Right atrium auricular region (tissue), 2 donors: ENCODE measurements at regions not wholly inside any gene's neighbourhood (a gene's known extent, or its start where the extent isn't known, plus 50 kb on each side); places are given as distances from the start of the nearest gene placed in this dataset.

Experiments used
- DNase-seq: peaks from one replicate; pipeline ENCODE4 v3.0.0-alpha.2; 2019; ENCODE audit warnings: low spot score
- H3K27ac ChIP-seq, 2 donors: fragments of 200-600 bp; sonication (generic); 1 replicate in 1 of 2; 2 replicates in 1 of 2; pipeline ENCODE4 v1.5.1; 2016 to 2019
- H3K27me3 ChIP-seq, 2 donors: fragments of 200-600 bp; sonication (generic); one replicate each; pipeline versions ENCODE4 v1.5.1 to v1.6.0; 2017 to 2019
- H3K36me3 ChIP-seq: fragments of 200-600 bp; sonication (generic); one replicate; pipeline ENCODE4 v1.5.1; 2016
- H3K4me1 ChIP-seq, 2 donors: fragments of 200-600 bp; sonication (generic); one replicate each; pipeline versions ENCODE4 v1.5.1 to v1.6.0; 2017 to 2019
- H3K4me3 ChIP-seq, 2 donors: fragments of 200-600 bp; sonication (generic); 1 replicate in 1 of 2; 2 replicates in 1 of 2; pipeline ENCODE4 v1.5.1; 2017 to 2019; ENCODE audit warnings: mild to moderate bottlenecking in 1 of 2, moderate library complexity in 1 of 2
- H3K9me3 ChIP-seq, 2 donors: fragments of 200-600 bp; sonication (generic); one replicate each; pipeline ENCODE4 v1.5.1; 2019
- CTCF ChIP-seq, 2 donors: fragments of 200-600 bp; sonication (generic); IDR thresholded peaks; one replicate each; pipeline ENCODE4 v1.5.1; 2019; ENCODE audit warnings: antibody characterized with exemption in 2 of 2

GRCh38 chr10:2366264-2366931 is 629.1 kb upstream of the ADARB2 start:
- Histone ChIP-seq H3K9me3 (peaks cover 0 to 16% of the 10 kb centered on the region in 2 donors), H3K4me1 (no peaks in the 10 kb centered on the region), H3K27ac (no peak overlapping the region), H3K4me3 (no peak overlapping the region), H3K27me3 (no peaks in the 10 kb centered on the region), H3K36me3 (no peaks in the 10 kb centered on the region)
- no peak for TF ChIP-seq CTCF (IDR thresholded peaks at IDR 0.05)
- DNase-seq = no peak

GRCh38 chr10:2362331-2362730 is 625.0 kb upstream of the ADARB2 start:
- H3K27me3 ChIP-seq = no peaks in the 10 kb centered on the region
- TF ChIP-seq CTCF (IDR thresholded peaks at IDR 0.05) = no peak
- H3K36me3 ChIP-seq = no peaks in the 10 kb centered on the region
- no peak overlapping the region for H3K27ac ChIP-seq
- no peaks in the 10 kb centered on the region for H3K4me1 ChIP-seq
- DNase-seq = no peak
- no peaks in the 10 kb centered on the region for H3K9me3 ChIP-seq
- no peak overlapping the region for H3K4me3 ChIP-seq

GRCh38 chr10:2358586-2358985 is 621.3 kb upstream of the ADARB2 start:
- no peak overlapping the region for H3K4me3 ChIP-seq
- no peak for TF ChIP-seq CTCF (IDR thresholded peaks at IDR 0.05)
- no peaks in the 10 kb centered on the region for H3K4me1 ChIP-seq
- DNase-seq = no peak
- H3K36me3 ChIP-seq = no peaks in the 10 kb centered on the region
- no peaks in the 10 kb centered on the region for H3K9me3 ChIP-seq
- H3K27ac ChIP-seq = no peak overlapping the region
- H3K27me3 ChIP-seq = no peaks in the 10 kb centered on the region

DNA sequence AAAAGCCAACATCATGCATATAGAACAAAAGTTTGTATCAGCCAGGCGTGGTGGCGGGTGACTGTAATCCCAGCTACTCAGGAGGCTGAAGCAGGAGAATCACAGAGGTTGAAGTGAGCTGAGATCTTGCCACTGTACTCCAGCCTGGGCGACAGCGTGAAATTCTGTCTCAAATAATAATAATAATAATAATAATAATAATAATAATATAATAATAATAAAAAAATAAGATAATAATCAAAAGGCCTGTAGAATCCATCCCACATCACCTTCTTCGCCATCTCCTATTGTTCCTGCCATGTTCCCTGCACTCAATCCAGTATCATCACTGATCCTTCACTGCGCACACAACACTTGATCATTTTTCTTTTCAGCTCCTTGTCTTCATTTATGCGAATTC is 619.3 kb upstream of the ADARB2 start:
- H3K36me3 ChIP-seq = no peaks in the 10 kb centered on the region
- H3K4me3 ChIP-seq = no peak overlapping the region
- no peak overlapping the region for H3K27ac ChIP-seq
- no peak for TF ChIP-seq CTCF (IDR thresholded peaks at IDR 0.05)
- no peak for DNase-seq
- no peaks in the 10 kb centered on the region for H3K4me1 ChIP-seq
- H3K9me3 ChIP-seq = no peaks in the 10 kb centered on the region
- no peaks in the 10 kb centered on the region for H3K27me3 ChIP-seq

GRCh38 chr10:2351566-2351965 is 614.2 kb upstream of the ADARB2 start:
- H3K27ac ChIP-seq = no peak overlapping the region
- no peak for DNase-seq
- no peak for TF ChIP-seq CTCF (IDR thresholded peaks at IDR 0.05)

DNA sequence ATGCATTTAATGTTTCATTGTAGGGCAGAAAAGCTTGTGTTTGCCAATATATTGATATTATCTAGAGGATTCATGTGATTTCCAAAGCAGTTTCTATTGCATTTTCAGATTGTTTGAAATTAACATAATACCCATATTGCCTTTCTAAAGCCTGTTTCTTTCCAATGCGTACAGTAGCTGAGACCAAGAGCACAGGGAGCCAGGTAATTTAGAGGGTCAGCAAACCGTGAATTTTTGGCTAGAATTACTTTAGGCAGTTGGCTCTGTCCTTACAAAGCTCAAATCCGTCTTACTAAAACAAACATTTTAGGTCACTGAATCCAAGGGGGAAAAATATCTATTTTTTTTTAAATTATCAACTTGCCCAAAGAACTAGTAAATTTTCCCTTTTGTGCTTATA is 604.9 kb upstream of the ADARB2 start:
- Histone ChIP-seq H3K27ac (no peak overlapping the region), H3K4me3 (no peak overlapping the region), H3K9me3 (peaks cover 0 to 6% of the 10 kb centered on the region in 2 donors), H3K27me3 (no peaks in the 10 kb centered on the region), H3K36me3 (no peaks in the 10 kb centered on the region), H3K4me1 (no peaks in the 10 kb centered on the region)
- no peak for DNase-seq
- TF ChIP-seq CTCF (IDR thresholded peaks at IDR 0.05) = no peak

More at GRCh38 chr10:2351566-2351965, 614.2 kb upstream of the ADARB2 start:
- no peaks in the 10 kb centered on the region for H3K27me3 ChIP-seq
- no peaks in the 10 kb centered on the region for H3K4me1 ChIP-seq
- H3K9me3 ChIP-seq = no peaks in the 10 kb centered on the region
- H3K36me3 ChIP-seq = no peaks in the 10 kb centered on the region
- H3K4me3 ChIP-seq = no peak overlapping the region
